Fibroblast of skin of right quadriceps (primary cell): ENCODE measurements at regions not wholly inside any gene's neighbourhood (a gene's known extent, or its start where the extent isn't known, plus 50 kb on each side); places are given as distances from the start of the nearest gene placed in this dataset.

Source experiments
- DNase-seq: peaks from one replicate; pipeline ENCODE4 v3.0.0-alpha.2; 2013

GRCh38 chr22:47225080-47225930, 462.9 kb downstream of the TBC1D22A start:
- DNase-seq, result no peak
